H1 (cell line): ENCODE measurements at regions not wholly inside any gene's neighbourhood (a gene's known extent, or its start where the extent isn't known, plus 50 kb on each side); places are given as distances from the start of the nearest gene placed in this dataset.

Experiments used
- FOSL1 ChIP-seq: IDR thresholded peaks from 2 replicates; pipeline ENCODE4 v1.6.1; 2011; ENCODE audit warnings: mild to moderate bottlenecking, low read depth, low read length, moderate library complexity; ENCODE audit not compliant: insufficient read depth
- GABPA ChIP-seq: IDR thresholded peaks from 2 replicates; pipeline ENCODE4 v1.6.1; 2011; ENCODE audit warnings: mild to moderate bottlenecking, low read length, moderate library complexity, borderline replicate concordance; ENCODE audit not compliant: insufficient read depth
- HDAC2 ChIP-seq, 2 experiments: fragments of 300-600 bp in 1 of 2; sonication (generic) in 1 of 2; IDR thresholded peaks; 2 replicates each; pipeline ENCODE4 v1.6.1; 2011 to 2012; ENCODE audit warnings: low read depth in 2 of 2, low read length in 2 of 2, mild to moderate bottlenecking in 2 of 2, moderate library complexity in 2 of 2, borderline replicate concordance in 1 of 2, inconsistent platforms in 1 of 2
- HDAC6 ChIP-seq: IDR thresholded peaks from one replicate; pipeline ENCODE4 v1.7.1; 2012; ENCODE audit warnings: low read depth, mild to moderate bottlenecking, inconsistent platforms, low read length, moderate library complexity
- RBBP5 ChIP-seq: IDR thresholded peaks from 2 replicates; pipeline ENCODE4 v1.7.1; 2012; ENCODE audit warnings: low read depth, mild to moderate bottlenecking, inconsistent platforms, low read length, moderate library complexity, borderline replicate concordance
- SAP30 ChIP-seq: fragments of 300-600 bp; sonication (generic); IDR thresholded peaks from 2 replicates; pipeline ENCODE4 v1.7.1; 2012; ENCODE audit warnings: low read length, moderate library complexity, mild to moderate bottlenecking, inconsistent platforms; ENCODE audit not compliant: insufficient read depth, insufficient replicate concordance
- SP4 ChIP-seq: IDR thresholded peaks from 2 replicates; pipeline ENCODE4 v1.6.1; 2012; ENCODE audit warnings: low read length, inconsistent platforms
- TBP ChIP-seq: IDR thresholded peaks from 2 replicates; pipeline ENCODE4 v1.6.1; 2011; ENCODE audit warnings: low read depth, low read length, improper control_type of control experiment

GRCh38 chr1:199079994-199080393 is 441.2 kb downstream of the PTPRC start (continued):
- TF ChIP-seq GABPA, result no peak
- TF ChIP-seq TBP, result no peak
- no peak for TF ChIP-seq SAP30
- no peak for TF ChIP-seq FOSL1
- no peak for TF ChIP-seq RBBP5
- no peak for TF ChIP-seq HDAC2 (IDR thresholded peaks at IDR 0.05; ENCODE audit: borderline replicate concordance in 1 of 2, low read depth in 2 of 2, low read length in 2 of 2)
- TF ChIP-seq SP4, result no peak
- no peak for TF ChIP-seq HDAC6
